Duodenal mucosa (tissue), 2 donors: ENCODE measurements at regions not wholly inside any gene's neighbourhood (a gene's known extent, or its start where the extent isn't known, plus 50 kb on each side); places are given as distances from the start of the nearest gene placed in this dataset.

Source experiments
- H3K27ac ChIP-seq: one replicate; pipeline ENCODE4 v1.7.0; 2013; ENCODE audit warnings: low read depth, low read length
- H3K27me3 ChIP-seq, 2 donors: one replicate each; pipeline ENCODE4 v1.7.0; 2013; ENCODE audit warnings: low read length in 2 of 2, control low read depth in 1 of 2; ENCODE audit not compliant: insufficient read depth in 2 of 2, control insufficient read depth in 1 of 2
- H3K36me3 ChIP-seq, 2 donors: one replicate each; pipeline ENCODE4 v1.7.0; 2013; ENCODE audit warnings: low read length in 2 of 2, control low read depth in 1 of 2; ENCODE audit not compliant: insufficient read depth in 2 of 2, control insufficient read depth in 1 of 2
- H3K4me1 ChIP-seq, 2 donors: one replicate each; pipeline ENCODE4 v1.7.0; 2013; ENCODE audit warnings: low read length in 2 of 2, control low read depth in 1 of 2; ENCODE audit not compliant: insufficient read depth in 2 of 2, control insufficient read depth in 1 of 2
- H3K4me3 ChIP-seq, 2 donors: one replicate each; pipeline ENCODE4 v1.7.0; 2013; ENCODE audit warnings: low read length in 2 of 2, low read depth in 1 of 2
- H3K9ac ChIP-seq, 2 donors: one replicate each; pipeline ENCODE4 v1.7.0; 2013; ENCODE audit warnings: low read length in 2 of 2, low read depth in 1 of 2
- H3K9me3 ChIP-seq, 2 donors: one replicate each; pipeline ENCODE4 v1.7.0; 2013; ENCODE audit warnings: low read length in 2 of 2, control low read depth in 1 of 2; ENCODE audit not compliant: control insufficient read depth in 1 of 2

GRCh38 chr21:24823247-24823646 is 784.0 kb downstream of the MRPL39 start:
- Histone ChIP-seq H3K9me3 (peaks cover 4% of the 10 kb centered on the region in 2 donors), H3K27ac (no peak overlapping the region), H3K4me1 (no peaks in the 10 kb centered on the region), H3K4me3 (peak overlapping the region in 1 of 2 donors; percentile 17), H3K9ac (no peak overlapping the region), H3K36me3 (no peaks in the 10 kb centered on the region), H3K27me3 (no peaks in the 10 kb centered on the region)

- Histone ChIP-seq H3K4me3 (no peak overlapping the region), H3K27me3 (no peaks in the 10 kb centered on the region), H3K9me3 (no peaks in the 10 kb centered on the region), H3K9ac (no peak overlapping the region), H3K36me3 (no peaks in the 10 kb centered on the region), H3K4me1 (no peaks in the 10 kb centered on the region), H3K27ac (no peak overlapping the region)
These were observed 822.2 kb downstream of the MRPL39 start for GRCh38 chr21:24785033-24785432.

GRCh38 chr21:24781146-24781545 is 826.1 kb downstream of the MRPL39 start:
- Histone ChIP-seq H3K27me3 (no peaks in the 10 kb centered on the region), H3K9ac (no peak overlapping the region), H3K27ac (no peak overlapping the region), H3K4me3 (no peak overlapping the region), H3K9me3 (no peaks in the 10 kb centered on the region), H3K36me3 (no peaks in the 10 kb centered on the region), H3K4me1 (no peaks in the 10 kb centered on the region)

- Histone ChIP-seq H3K4me1 (no peaks in the 10 kb centered on the region), H3K36me3 (no peaks in the 10 kb centered on the region), H3K9me3 (peaks cover 0 to 4% of the 10 kb centered on the region in 2 donors), H3K9ac (no peak overlapping the region), H3K27me3 (no peaks in the 10 kb centered on the region), H3K27ac (no peak overlapping the region), H3K4me3 (no peak overlapping the region)
These were observed 847.8 kb downstream of the MRPL39 start for GRCh38 chr21:24759348-24760075.

- Histone ChIP-seq H3K4me1 (no peaks in the 10 kb centered on the region), H3K27ac (no peak overlapping the region), H3K9ac (no peak overlapping the region), H3K4me3 (no peak overlapping the region), H3K9me3 (peaks cover 0 to 4% of the 10 kb centered on the region in 2 donors), H3K27me3 (no peaks in the 10 kb centered on the region), H3K36me3 (no peaks in the 10 kb centered on the region)
These were observed 869.2 kb downstream of the MRPL39 start for GRCh38 chr21:24738063-24738462.

GRCh38 chr21:24737296-24737850 is 869.9 kb downstream of the MRPL39 start:
- H3K4me3 ChIP-seq, result no peak overlapping the region
- H3K9me3 ChIP-seq, result peaks cover 0 to under 1% of the 10 kb centered on the region in 2 donors
- H3K27ac ChIP-seq, result no peak overlapping the region
- no peaks in the 10 kb centered on the region for H3K4me1 ChIP-seq
- H3K36me3 ChIP-seq, result no peaks in the 10 kb centered on the region
- no peak overlapping the region for H3K9ac ChIP-seq
- no peaks in the 10 kb centered on the region for H3K27me3 ChIP-seq

GRCh38 chr21:24730661-24731060 is 876.6 kb downstream of the MRPL39 start:
- no peak overlapping the region for H3K9ac ChIP-seq
- H3K4me1 ChIP-seq, result no peaks in the 10 kb centered on the region
- no peaks in the 10 kb centered on the region for H3K36me3 ChIP-seq
- H3K9me3 ChIP-seq, result peaks cover 3 to 4% of the 10 kb centered on the region in 2 donors
- H3K27ac ChIP-seq, result no peak overlapping the region
- H3K4me3 ChIP-seq, result no peak overlapping the region
- no peaks in the 10 kb centered on the region for H3K27me3 ChIP-seq

- Histone ChIP-seq H3K27ac (no peak overlapping the region), H3K36me3 (no peaks in the 10 kb centered on the region), H3K27me3 (no peaks in the 10 kb centered on the region), H3K9me3 (peaks cover 3 to 4% of the 10 kb centered on the region in 2 donors), H3K4me1 (no peaks in the 10 kb centered on the region), H3K9ac (no peak overlapping the region), H3K4me3 (no peak overlapping the region)
These were observed 877.7 kb downstream of the MRPL39 start for GRCh38 chr21:24729568-24729967.

- H3K27ac ChIP-seq, result no peak overlapping the region
- H3K36me3 ChIP-seq, result no peaks in the 10 kb centered on the region
- H3K4me3 ChIP-seq, result no peak overlapping the region
- H3K4me1 ChIP-seq, result no peaks in the 10 kb centered on the region
- H3K9ac ChIP-seq, result no peak overlapping the region
- H3K27me3 ChIP-seq, result no peaks in the 10 kb centered on the region
- peaks cover 3 to 4% of the 10 kb centered on the region in 2 donors for H3K9me3 ChIP-seq
These were observed 879.4 kb downstream of the MRPL39 start for GRCh38 chr21:24727803-24728440.

- H3K36me3 ChIP-seq, result no peaks in the 10 kb centered on the region
- no peaks in the 10 kb centered on the region for H3K4me1 ChIP-seq
- H3K27me3 ChIP-seq, result no peaks in the 10 kb centered on the region
- H3K9ac ChIP-seq, result no peak overlapping the region
- H3K9me3 ChIP-seq, result peaks cover 0 to 7% of the 10 kb centered on the region in 2 donors
- no peak overlapping the region for H3K4me3 ChIP-seq
- no peak overlapping the region for H3K27ac ChIP-seq
These were observed 890.9 kb downstream of the MRPL39 start for GRCh38 chr21:24716281-24716918.
